ENCODE measurements at regions not wholly inside any gene's neighbourhood (a gene's known extent, or its start where the extent isn't known, plus 50 kb on each side); places are given as distances from the start of the nearest gene placed in this dataset.

- TF ChIP-seq POLR2A (IDR thresholded peaks at IDR 0.05) (no peak), CTCF (IDR thresholded peaks at IDR 0.05) (no peak), POLR2AphosphoS5 (IDR thresholded peaks at IDR 0.05) (no peak)
Measured at GRCh38 chr6:4421837-4422236, 286.5 kb upstream of the ECI2 start.
